Lower lobe of right lung (tissue), 2 donors: ENCODE measurements at regions not wholly inside any gene's neighbourhood (a gene's known extent, or its start where the extent isn't known, plus 50 kb on each side); places are given as distances from the start of the nearest gene placed in this dataset.

Experiments
- ATAC-seq, 2 donors: fragments of 200-7000 bp; cut with Tn5 transposase; one replicate each; pipeline ENCODE4 v1.9.1; 2020 to 2022; ENCODE audit warnings: mild to moderate bottlenecking in 2 of 2, moderate library complexity in 2 of 2
- DNase-seq: peaks from one replicate; pipeline ENCODE4 v3.0.0-alpha.2; 2020
- H3K27ac ChIP-seq: fragments of 200-600 bp; one replicate; pipeline ENCODE4 v1.8.0; 2022
- H3K27me3 ChIP-seq: fragments of 200-600 bp; one replicate; pipeline ENCODE4 v1.8.0; 2022; ENCODE audit warnings: low read depth
- H3K36me3 ChIP-seq: fragments of 200-600 bp; one replicate; pipeline ENCODE4 v1.8.0; 2022; ENCODE audit warnings: mild to moderate bottlenecking
- H3K4me1 ChIP-seq: fragments of 200-600 bp; one replicate; pipeline ENCODE4 v1.8.0; 2022
- H3K4me3 ChIP-seq: fragments of 200-600 bp; one replicate; pipeline ENCODE4 v1.8.0; 2022; ENCODE audit warnings: mild to moderate bottlenecking
- H3K9me3 ChIP-seq: fragments of 200-600 bp; one replicate; pipeline ENCODE4 v1.8.0; 2022
- intact Hi-C: fragments of 100-400 bp; cut with DNase I; formaldehyde crosslinking; loops from one replicate; pipeline ENCODE4 v1.11.0; 2022
- TF ChIP-seq, protein P1 (sequence below): fragments of 200-600 bp; IDR thresholded peaks from one replicate; pipeline ENCODE4 v1.8.0; 2022; ENCODE audit warnings: antibody characterized with exemption, mild to moderate bottlenecking
- donor health status: DM: no; HTN: yes; CAD: no; lungs with severe emphysema.

DNA sequence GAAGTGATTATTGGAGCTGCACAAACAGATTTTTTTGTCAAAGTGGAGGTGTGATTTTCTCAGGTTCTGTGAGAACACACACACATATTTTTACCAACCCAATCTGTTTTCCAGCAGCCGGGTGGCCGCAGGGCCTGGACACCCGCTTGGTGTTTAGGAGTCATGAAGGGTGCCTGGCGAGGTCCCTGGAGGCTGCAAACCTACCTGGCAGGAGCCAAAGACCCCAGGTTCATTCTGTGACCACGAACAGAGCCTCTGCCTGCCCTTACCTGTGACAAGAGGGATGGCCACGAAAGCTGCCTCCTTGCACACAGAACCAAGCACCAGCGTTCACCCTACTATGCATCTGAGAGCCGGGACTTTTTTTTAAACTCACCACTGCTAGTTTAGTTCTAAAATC lies 64.3 kb upstream of the ID2 start:
- intact Hi-C loops, result no loop called here
- ATAC-seq (no peak), DNase-seq (no peak)
- Histone ChIP-seq H3K4me1 (no peaks in the 10 kb centered on the region), H3K27me3 (no peaks in the 10 kb centered on the region), H3K4me3 (no peak overlapping the region), H3K36me3 (no peaks in the 10 kb centered on the region), H3K9me3 (no peaks in the 10 kb centered on the region), H3K27ac (no peak overlapping the region)
- TF ChIP-seq, protein P1, sequence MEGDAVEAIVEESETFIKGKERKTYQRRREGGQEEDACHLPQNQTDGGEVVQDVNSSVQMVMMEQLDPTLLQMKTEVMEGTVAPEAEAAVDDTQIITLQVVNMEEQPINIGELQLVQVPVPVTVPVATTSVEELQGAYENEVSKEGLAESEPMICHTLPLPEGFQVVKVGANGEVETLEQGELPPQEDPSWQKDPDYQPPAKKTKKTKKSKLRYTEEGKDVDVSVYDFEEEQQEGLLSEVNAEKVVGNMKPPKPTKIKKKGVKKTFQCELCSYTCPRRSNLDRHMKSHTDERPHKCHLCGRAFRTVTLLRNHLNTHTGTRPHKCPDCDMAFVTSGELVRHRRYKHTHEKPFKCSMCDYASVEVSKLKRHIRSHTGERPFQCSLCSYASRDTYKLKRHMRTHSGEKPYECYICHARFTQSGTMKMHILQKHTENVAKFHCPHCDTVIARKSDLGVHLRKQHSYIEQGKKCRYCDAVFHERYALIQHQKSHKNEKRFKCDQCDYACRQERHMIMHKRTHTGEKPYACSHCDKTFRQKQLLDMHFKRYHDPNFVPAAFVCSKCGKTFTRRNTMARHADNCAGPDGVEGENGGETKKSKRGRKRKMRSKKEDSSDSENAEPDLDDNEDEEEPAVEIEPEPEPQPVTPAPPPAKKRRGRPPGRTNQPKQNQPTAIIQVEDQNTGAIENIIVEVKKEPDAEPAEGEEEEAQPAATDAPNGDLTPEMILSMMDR, result no peak

DNA sequence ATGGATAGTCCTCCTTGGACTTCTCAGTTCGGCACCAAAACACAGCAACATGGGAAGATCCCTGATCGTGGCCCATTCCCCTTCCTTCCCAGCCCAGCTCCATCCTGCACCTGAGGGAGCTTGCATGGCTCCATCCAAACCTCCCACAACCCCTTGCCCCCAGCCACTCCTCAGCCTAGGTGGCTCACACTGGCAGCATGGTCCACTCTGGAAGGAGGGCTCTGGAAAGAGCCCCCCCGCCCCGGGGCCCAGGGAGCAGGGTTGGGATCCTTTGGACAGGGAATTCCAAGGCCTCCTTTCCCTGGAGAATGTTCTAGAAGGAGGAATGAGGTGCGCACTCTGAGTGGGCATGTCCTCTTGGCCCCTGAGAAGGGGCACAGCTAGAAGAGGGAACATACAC lies 62.8 kb upstream of the ID2 start:
- ATAC-seq, result no peak
- TF ChIP-seq, protein P1, result no peak
- Histone ChIP-seq H3K4me3 (no peak overlapping the region), H3K9me3 (no peaks in the 10 kb centered on the region), H3K27ac (no peak overlapping the region), H3K4me1 (no peaks in the 10 kb centered on the region), H3K36me3 (no peaks in the 10 kb centered on the region), H3K27me3 (no peaks in the 10 kb centered on the region)
- DNase-seq, result peak; percentile 16
- intact Hi-C loops, result no loop called here

DNA sequence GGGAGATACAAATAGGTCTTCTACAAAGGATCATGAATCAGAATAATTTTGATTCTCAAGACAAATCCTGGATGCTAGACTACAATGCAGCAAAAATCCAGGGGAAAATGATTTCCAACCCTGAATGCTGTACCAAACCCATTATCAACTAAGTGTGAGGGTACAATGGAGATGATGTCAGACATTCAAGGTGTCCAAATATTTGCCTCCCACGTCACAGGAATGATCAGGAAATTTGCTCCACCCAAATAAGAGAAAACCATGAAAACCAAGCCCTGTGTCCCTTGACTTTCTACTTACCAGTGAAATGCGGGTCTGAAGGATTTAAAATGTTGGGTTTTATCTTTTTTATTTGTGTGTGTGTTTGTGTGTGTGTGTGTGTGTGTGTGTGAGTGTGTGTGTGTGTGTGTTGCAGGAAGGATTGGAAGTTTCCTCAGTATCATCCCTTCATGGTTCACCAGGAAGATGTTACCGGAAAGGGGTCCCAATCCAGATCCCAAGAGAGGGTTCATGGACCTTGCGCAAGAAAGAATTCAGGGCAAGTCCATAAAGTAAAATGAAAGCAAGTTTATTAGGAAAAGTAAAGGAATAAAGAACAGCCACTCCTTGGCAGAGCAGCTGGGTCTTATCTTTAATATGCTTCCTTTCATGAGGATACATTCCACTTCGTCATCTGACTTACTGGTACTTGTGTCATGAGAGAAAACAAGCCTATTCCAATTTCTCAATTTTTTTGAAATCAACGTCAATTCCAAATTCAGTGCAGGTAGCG lies 61.1 kb upstream of the ID2 start:
- Histone ChIP-seq H3K9me3 (no peaks in the 10 kb centered on the region), H3K27ac (no peak overlapping the region), H3K4me1 (no peaks in the 10 kb centered on the region), H3K27me3 (no peaks in the 10 kb centered on the region), H3K36me3 (no peaks in the 10 kb centered on the region), H3K4me3 (no peak overlapping the region)
- ATAC-seq (no peak), DNase-seq (no peak)
- intact Hi-C loops, result no loop called here
- TF ChIP-seq, protein P1, result no peak

DNA sequence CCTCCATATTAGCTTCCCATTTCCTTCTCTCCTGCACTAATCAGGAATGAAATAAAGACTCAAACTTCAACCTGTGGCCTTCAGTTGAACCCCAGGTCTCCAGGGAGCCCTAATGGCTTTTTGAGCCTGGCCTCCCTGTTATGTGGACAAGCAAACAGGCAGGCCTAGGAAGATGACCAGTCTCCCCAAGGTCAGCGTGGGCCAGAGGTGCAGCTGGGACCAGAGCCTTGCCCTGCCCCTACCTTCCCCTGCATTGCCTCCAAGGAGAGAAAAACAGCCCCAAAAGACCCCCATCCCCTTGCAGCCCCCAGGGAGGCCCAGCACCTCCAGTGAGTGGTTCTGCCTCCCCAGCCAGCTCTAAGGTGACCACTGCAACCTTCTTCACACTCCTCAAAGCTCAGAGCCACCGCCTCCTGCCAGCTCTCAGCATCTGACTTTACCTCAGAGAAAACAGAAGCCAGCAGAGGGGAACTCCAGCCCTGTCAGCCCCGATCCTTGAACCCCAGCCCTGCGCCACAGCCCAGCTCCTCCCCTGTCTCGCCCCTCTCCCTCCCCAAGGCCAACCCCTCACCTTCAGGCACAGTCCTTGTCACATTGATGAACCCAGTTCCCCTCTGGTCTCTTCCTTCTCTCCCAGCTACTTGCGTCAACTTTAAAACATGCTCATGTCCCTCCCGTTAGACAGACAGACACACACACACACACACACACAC lies 59.5 kb upstream of the ID2 start:
- H3K36me3 ChIP-seq, result no peaks in the 10 kb centered on the region
- TF ChIP-seq, protein P1, result no peak
- no peak overlapping the region for H3K27ac ChIP-seq
- H3K4me1 ChIP-seq, result no peaks in the 10 kb centered on the region
- H3K9me3 ChIP-seq, result no peaks in the 10 kb centered on the region
- no peak overlapping the region for H3K4me3 ChIP-seq
- peak; percentile 28 for DNase-seq
- intact Hi-C loops, result no loop called here
- H3K27me3 ChIP-seq, result no peaks in the 10 kb centered on the region
- ATAC-seq, result no peak

DNA sequence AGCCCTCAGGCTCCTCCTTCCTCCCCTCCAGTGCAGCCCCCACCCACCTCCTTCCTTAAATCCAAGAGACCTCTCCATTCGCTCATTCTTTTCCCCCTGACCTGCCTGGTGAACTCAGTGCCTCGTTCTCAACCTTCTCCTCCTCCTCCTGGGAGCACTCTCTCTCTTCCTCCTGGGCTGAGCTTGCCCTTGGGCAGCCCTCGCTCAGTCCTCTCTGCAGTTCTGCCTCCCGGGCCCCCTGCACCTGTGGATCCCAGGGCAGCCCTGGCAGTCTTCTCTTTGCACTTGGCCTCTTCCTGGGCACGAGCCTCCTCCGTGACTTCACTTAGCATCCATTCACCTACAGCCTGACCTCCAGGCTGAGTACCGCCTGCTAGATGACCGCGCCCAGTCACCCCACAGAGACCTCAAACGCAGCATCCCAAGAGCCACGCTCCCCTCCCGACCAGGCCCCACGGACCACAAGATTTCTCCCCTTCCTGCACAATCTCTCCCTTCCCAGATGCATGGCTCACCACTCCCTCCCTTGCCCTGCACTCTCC lies 58.9 kb upstream of the ID2 start:
- intact Hi-C loops, result no loop called here
- TF ChIP-seq, protein P1, result no peak
- H3K36me3 ChIP-seq, result no peaks in the 10 kb centered on the region
- H3K4me3 ChIP-seq, result no peak overlapping the region
- no peak for ATAC-seq
- no peaks in the 10 kb centered on the region for H3K4me1 ChIP-seq
- H3K9me3 ChIP-seq, result no peaks in the 10 kb centered on the region
- H3K27ac ChIP-seq, result no peak overlapping the region
- H3K27me3 ChIP-seq, result no peaks in the 10 kb centered on the region
- peak; percentile 14 for DNase-seq
